Suprapubic skin (tissue), 4 donors: ENCODE measurements at regions not wholly inside any gene's neighbourhood (a gene's known extent, or its start where the extent isn't known, plus 50 kb on each side); places are given as distances from the start of the nearest gene placed in this dataset.

Experiments
- POLR2A ChIP-seq, 2 donors: fragments of 450-650 bp; IDR thresholded peaks; one replicate each; pipeline ENCODE4 v1.6.1; 2017; ENCODE audit warnings: antibody characterized with exemption in 2 of 2, mild to moderate bottlenecking in 2 of 2, moderate library complexity in 2 of 2
- POLR2AphosphoS5 ChIP-seq, 3 donors: sonication (generic); formaldehyde crosslinking; IDR thresholded peaks; one replicate each; pipeline ENCODE4 v1.6.1; 2017; ENCODE audit warnings: antibody characterized with exemption in 3 of 3
- TF ChIP-seq, protein P1 (sequence below), 2 donors: fragments of 200-600 bp in 1 of 2; fragments of 450-650 bp in 1 of 2; sonication (generic) in 1 of 2; IDR thresholded peaks; one replicate each; pipeline ENCODE4 v1.5.1; 2016 to 2019; ENCODE audit warnings: antibody characterized with exemption in 2 of 2, mild to moderate bottlenecking in 1 of 2, moderate library complexity in 1 of 2

DNA sequence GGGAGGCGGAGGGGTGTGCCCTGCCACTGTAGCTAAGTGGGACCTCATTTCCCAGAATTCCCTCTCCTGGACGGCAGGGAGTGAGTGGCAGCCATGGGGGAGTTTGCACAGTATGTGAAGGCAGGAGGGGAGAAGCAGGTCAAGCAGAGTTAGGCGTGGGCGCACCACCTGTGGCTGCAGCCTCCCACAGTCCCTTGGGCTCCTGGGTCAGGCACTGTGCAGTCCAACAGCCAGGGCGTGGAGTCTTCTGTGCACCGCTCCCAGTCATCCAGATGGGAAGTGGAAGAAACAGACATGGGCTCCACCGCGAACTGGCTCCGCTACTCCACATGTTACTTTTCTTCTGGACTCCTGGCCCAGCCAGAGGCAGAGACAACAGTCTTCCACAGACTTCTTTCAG, 85.4 kb upstream of the TIAM1 start:
- TF ChIP-seq, protein P1, sequence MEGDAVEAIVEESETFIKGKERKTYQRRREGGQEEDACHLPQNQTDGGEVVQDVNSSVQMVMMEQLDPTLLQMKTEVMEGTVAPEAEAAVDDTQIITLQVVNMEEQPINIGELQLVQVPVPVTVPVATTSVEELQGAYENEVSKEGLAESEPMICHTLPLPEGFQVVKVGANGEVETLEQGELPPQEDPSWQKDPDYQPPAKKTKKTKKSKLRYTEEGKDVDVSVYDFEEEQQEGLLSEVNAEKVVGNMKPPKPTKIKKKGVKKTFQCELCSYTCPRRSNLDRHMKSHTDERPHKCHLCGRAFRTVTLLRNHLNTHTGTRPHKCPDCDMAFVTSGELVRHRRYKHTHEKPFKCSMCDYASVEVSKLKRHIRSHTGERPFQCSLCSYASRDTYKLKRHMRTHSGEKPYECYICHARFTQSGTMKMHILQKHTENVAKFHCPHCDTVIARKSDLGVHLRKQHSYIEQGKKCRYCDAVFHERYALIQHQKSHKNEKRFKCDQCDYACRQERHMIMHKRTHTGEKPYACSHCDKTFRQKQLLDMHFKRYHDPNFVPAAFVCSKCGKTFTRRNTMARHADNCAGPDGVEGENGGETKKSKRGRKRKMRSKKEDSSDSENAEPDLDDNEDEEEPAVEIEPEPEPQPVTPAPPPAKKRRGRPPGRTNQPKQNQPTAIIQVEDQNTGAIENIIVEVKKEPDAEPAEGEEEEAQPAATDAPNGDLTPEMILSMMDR (IDR thresholded peaks at IDR 0.05) = no peak
- TF ChIP-seq POLR2A (IDR thresholded peaks at IDR 0.05) (no peak), POLR2AphosphoS5 (IDR thresholded peaks at IDR 0.05) (no peak)
